Loucy (cell line): ENCODE measurements at regions not wholly inside any gene's neighbourhood (a gene's known extent, or its start where the extent isn't known, plus 50 kb on each side); places are given as distances from the start of the nearest gene placed in this dataset.
"Not testable (repeated sequence)": the region's sequence is repeated elsewhere in the genome, so short reads cannot be mapped to it uniquely, and the experiment has no call there.

Source experiments
- H2AFZ ChIP-seq: fragments of 200-600 bp; sonication (generic); 2 replicates; pipeline ENCODE4 v1.6.0; 2016; ENCODE audit warnings: antibody characterized with exemption, mild to moderate bottlenecking, low read length, moderate library complexity
- H3F3A ChIP-seq: fragments of 200-600 bp; 2 replicates; pipeline ENCODE4 v1.6.0; 2016; ENCODE audit warnings: antibody characterized with exemption, low read depth, mild to moderate bottlenecking
- H3K27me3 ChIP-seq: fragments of 200-600 bp; sonication (generic); 2 replicates; pipeline ENCODE4 v1.6.1; 2014; ENCODE audit warnings: low read length, mild to moderate bottlenecking; ENCODE audit not compliant: insufficient read depth, poor library complexity, severe bottlenecking
- H3K36me3 ChIP-seq: fragments of 200-600 bp; sonication (generic); 2 replicates; pipeline ENCODE4 v1.6.1; 2016; ENCODE audit warnings: low read length; ENCODE audit not compliant: insufficient read depth
- H3K4me1 ChIP-seq: fragments of 200-600 bp; sonication (generic); 2 replicates; pipeline ENCODE4 v1.5.1; 2014; ENCODE audit warnings: low read length, mild to moderate bottlenecking; ENCODE audit not compliant: insufficient read depth, poor library complexity, severe bottlenecking
- H3K4me2 ChIP-seq: fragments of 200-600 bp; sonication (generic); 2 replicates; pipeline ENCODE4 v1.6.0; 2014; ENCODE audit warnings: antibody characterized with exemption, low read length, low read depth, mild to moderate bottlenecking; ENCODE audit not compliant: poor library complexity, severe bottlenecking
- H3K4me3 ChIP-seq: fragments of 200-600 bp; sonication (generic); 2 replicates; pipeline ENCODE4 v1.5.1; 2014; ENCODE audit warnings: low read length, mild to moderate bottlenecking, mixed read lengths; ENCODE audit not compliant: poor library complexity, severe bottlenecking
- H3K79me2 ChIP-seq: fragments of 200-600 bp; sonication (generic); 2 replicates; pipeline ENCODE4 v1.6.1; 2014; ENCODE audit warnings: low read length; ENCODE audit not compliant: insufficient read depth
- H3K9ac ChIP-seq: fragments of 200-600 bp; sonication (generic); 2 replicates; pipeline ENCODE4 v1.6.0; 2014; ENCODE audit warnings: mild to moderate bottlenecking, low read depth, low read length, moderate library complexity; ENCODE audit not compliant: poor library complexity, severe bottlenecking
- H3K9me2 ChIP-seq: fragments of 200-600 bp; sonication (generic); replicated peaks from 2 replicates; pipeline ENCODE4 v1.6.1; 2016; ENCODE audit warnings: low read depth, low read length, mixed read lengths
- H3K9me3 ChIP-seq: fragments of 200-600 bp; sonication (generic); 2 replicates; pipeline ENCODE4 v1.6.1; 2014; ENCODE audit warnings: mild to moderate bottlenecking, antibody characterized with exemption, low read length, low read depth; ENCODE audit not compliant: insufficient read depth
- H4K20me1 ChIP-seq: fragments of 200-600 bp; sonication (generic); 2 replicates; pipeline ENCODE4 v1.6.0; 2014; ENCODE audit warnings: antibody characterized with exemption, low read length, mild to moderate bottlenecking; ENCODE audit not compliant: insufficient read depth, poor library complexity, severe bottlenecking
- CTCF ChIP-seq: fragments of 200-600 bp; sonication (generic); conservative IDR thresholded peaks from 2 replicates; pipeline ENCODE4 v1.5.1; 2014; ENCODE audit warnings: mild to moderate bottlenecking, antibody characterized with exemption, low read length
- EZH2phosphoT487 ChIP-seq: fragments of 200-600 bp; IDR thresholded peaks from 2 replicates; pipeline ENCODE4 v1.6.1; 2018; ENCODE audit warnings: antibody characterized with exemption, mild to moderate bottlenecking, moderate library complexity, borderline replicate concordance

- TF ChIP-seq CTCF: no peak
- Histone ChIP-seq H3F3A (no peaks in the 10 kb centered on the region), H3K27me3 (no peaks in the 10 kb centered on the region), H3K9me3 (peaks cover 7% of the 10 kb centered on the region), H3K79me2 (no peaks in the 10 kb centered on the region), H3K4me3 (no peak overlapping the region), H3K9me2 (0 out of 2 replicates have a peak, but pooled peaks cover 4% of the 10 kb centered on the region), H3K9ac (no peak overlapping the region), H3K4me2 (no peak overlapping the region), H3K4me1 (no peaks in the 10 kb centered on the region), H4K20me1 (no peaks in the 10 kb centered on the region), H3K36me3 (no peaks in the 10 kb centered on the region), H2AFZ (no peak overlapping the region)
Observed at GRCh38 chr15:20386198-20386597, 155.4 kb downstream of the GOLGA6L6 start.

GRCh38 chr15:20380199-20380598, 161.4 kb downstream of the GOLGA6L6 start:
- not testable (repeated sequence) for H3K4me1 ChIP-seq, H4K20me1 ChIP-seq, H3K4me3 ChIP-seq, H3K36me3 ChIP-seq, H3K9me3 ChIP-seq, H2AFZ ChIP-seq, H3K9ac ChIP-seq, H3K27me3 ChIP-seq, H3K9me2 ChIP-seq, H3F3A ChIP-seq, H3K79me2 ChIP-seq, H3K4me2 ChIP-seq

- Histone ChIP-seq H3K9me2 (no peaks in the 10 kb centered on the region), H3K4me2 (no peak overlapping the region), H3K9me3 (no peaks in the 10 kb centered on the region), H3K9ac (no peak overlapping the region), H3K4me3 (no peak overlapping the region), H3F3A (no peaks in the 10 kb centered on the region), H2AFZ (no peak overlapping the region), H4K20me1 (no peaks in the 10 kb centered on the region), H3K79me2 (no peaks in the 10 kb centered on the region), H3K4me1 (no peaks in the 10 kb centered on the region), H3K27me3 (no peaks in the 10 kb centered on the region), H3K36me3 (no peaks in the 10 kb centered on the region)
- TF ChIP-seq EZH2phosphoT487 (no peak), CTCF (no peak)
Observed at GRCh38 chr15:20376872-20377271, 164.7 kb downstream of the GOLGA6L6 start.

- H3K9me3 ChIP-seq, H4K20me1 ChIP-seq, H2AFZ ChIP-seq, H3K4me2 ChIP-seq, H3K9me2 ChIP-seq, H3K27me3 ChIP-seq, H3K36me3 ChIP-seq, H3K79me2 ChIP-seq, H3K9ac ChIP-seq, H3K4me1 ChIP-seq, H3F3A ChIP-seq, H3K4me3 ChIP-seq: not testable (repeated sequence)
- TF ChIP-seq CTCF: 0 out of 2 replicates have a peak, but pooled peaks have one; percentile 11
Observed at GRCh38 chr15:20372416-20372815, 169.2 kb downstream of the GOLGA6L6 start.
